ENCODE measurements at regions not wholly inside any gene's neighbourhood (a gene's known extent, or its start where the extent isn't known, plus 50 kb on each side); places are given as distances from the start of the nearest gene placed in this dataset.

DNA sequence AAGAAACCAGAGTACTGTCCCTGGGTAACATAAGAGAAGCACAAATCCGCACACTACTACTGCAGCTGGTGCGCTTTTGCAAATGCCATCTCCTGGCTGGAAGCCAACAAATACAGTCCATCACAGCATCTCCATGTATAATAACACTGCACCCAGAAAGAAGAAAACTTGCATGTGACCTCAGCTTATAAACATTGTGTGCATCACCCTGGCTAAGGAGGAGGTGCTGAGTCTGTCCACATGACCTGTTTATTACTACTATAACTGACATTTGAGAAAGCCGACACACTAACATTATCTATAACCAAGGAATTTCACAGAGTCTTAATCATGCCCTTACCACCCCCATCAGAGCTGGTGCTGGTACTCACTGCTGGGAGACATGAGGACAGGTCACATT, 516.8 kb downstream of the CFAP47 start:
- DNase-seq: no peak
- WGBS, 3 donors: 77 to 91% (median 84%) methylated on average over 3 of the region's 3 CpGs
- no peaks in the 10 kb centered on the region for H3K9me3 ChIP-seq (ENCODE audit: control insufficient read depth in 2 of 2, insufficient read depth in 1 of 2, low read depth in 1 of 2, low read length in 1 of 2)
- FAIRE-seq: no peak
- H3K36me3 ChIP-seq (ENCODE audit: control insufficient read depth in 3 of 3, insufficient read depth in 2 of 3, low read depth in 1 of 3, low read length in 3 of 3): no peaks in the 10 kb centered on the region
- H3K4me1 ChIP-seq (ENCODE audit: control insufficient read depth in 3 of 3, insufficient read depth in 2 of 3, low read depth in 1 of 3, low read length in 2 of 3): no peaks in the 10 kb centered on the region
- H3K27me3 ChIP-seq (ENCODE audit: control insufficient read depth in 3 of 3, insufficient read depth in 3 of 3, low read length in 3 of 3): no peaks in the 10 kb centered on the region
- H3K4me3 ChIP-seq (ENCODE audit: low read depth in 1 of 3, low read length in 3 of 3): no peak overlapping the region
- no peak overlapping the region for H3K27ac ChIP-seq (ENCODE audit: low read depth in 1 of 3, low read length in 2 of 3)

DNA sequence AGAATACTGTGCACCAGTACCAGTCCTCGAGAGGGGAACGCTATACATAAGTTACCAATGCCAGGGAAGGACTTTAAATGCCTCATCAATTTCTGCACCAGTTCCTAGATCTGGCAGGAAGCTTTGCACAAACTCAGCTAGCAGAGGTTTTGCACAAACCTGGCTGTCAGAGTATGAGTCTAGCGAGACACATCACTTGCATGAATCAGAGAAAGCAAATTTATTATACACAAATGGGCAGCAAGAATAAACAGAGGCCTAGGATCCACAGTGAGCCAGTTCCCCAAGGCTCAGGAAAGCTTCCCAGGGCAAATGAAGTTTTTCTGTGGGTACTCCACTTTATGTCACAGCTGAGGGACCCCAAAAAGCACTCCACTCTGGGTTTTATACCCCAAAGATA, 523.5 kb downstream of the CFAP47 start:
- Histone ChIP-seq H3K9me3 (ENCODE audit: control insufficient read depth in 2 of 2, insufficient read depth in 1 of 2, low read depth in 1 of 2, low read length in 1 of 2) (no peaks in the 10 kb centered on the region), H3K27ac (ENCODE audit: low read depth in 1 of 3, low read length in 2 of 3) (no peak overlapping the region), H3K4me3 (ENCODE audit: low read depth in 1 of 3, low read length in 3 of 3) (no peak overlapping the region), H3K4me1 (ENCODE audit: control insufficient read depth in 3 of 3, insufficient read depth in 2 of 3, low read depth in 1 of 3, low read length in 2 of 3) (no peaks in the 10 kb centered on the region), H3K36me3 (ENCODE audit: control insufficient read depth in 3 of 3, insufficient read depth in 2 of 3, low read depth in 1 of 3, low read length in 3 of 3) (no peaks in the 10 kb centered on the region), H3K27me3 (ENCODE audit: control insufficient read depth in 3 of 3, insufficient read depth in 3 of 3, low read length in 3 of 3) (no peaks in the 10 kb centered on the region)
- WGBS, 3 donors: 65 to 79% (median 65%) methylated on average over 3 of the region's 3 CpGs
- DNase-seq (no peak), FAIRE-seq (no peak)

DNA sequence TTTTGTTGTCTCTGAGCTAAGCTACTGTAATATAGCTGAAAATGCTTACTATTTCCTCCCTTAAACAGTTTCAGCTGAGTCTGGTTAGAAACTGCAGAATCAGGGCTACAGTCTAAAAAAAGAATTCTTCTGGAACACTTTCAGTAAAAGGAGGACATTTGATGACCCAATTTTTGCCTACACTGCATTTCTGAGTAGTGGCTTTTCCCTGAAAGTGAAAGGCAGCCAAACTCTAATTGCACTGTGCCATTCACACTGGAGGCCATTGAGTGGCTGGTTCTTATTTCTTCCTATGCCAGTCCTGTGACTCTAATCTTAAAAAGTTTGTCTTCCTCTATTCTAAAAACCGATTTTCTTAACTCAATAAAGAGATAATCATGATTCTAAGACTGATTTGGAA, 526.0 kb downstream of the CFAP47 start:
- no peak overlapping the region for H3K4me3 ChIP-seq (ENCODE audit: low read depth in 1 of 3, low read length in 3 of 3)
- FAIRE-seq (no peak), DNase-seq (no peak)
- H3K4me1 ChIP-seq (ENCODE audit: control insufficient read depth in 3 of 3, insufficient read depth in 2 of 3, low read depth in 1 of 3, low read length in 2 of 3): no peaks in the 10 kb centered on the region
- no peaks in the 10 kb centered on the region for H3K27me3 ChIP-seq (ENCODE audit: control insufficient read depth in 3 of 3, insufficient read depth in 3 of 3, low read length in 3 of 3)
- 21 to 51% (median 24%) methylated on average over 1 of the region's 1 CpG for WGBS, 3 donors
- H3K27ac ChIP-seq (ENCODE audit: low read depth in 1 of 3, low read length in 2 of 3): no peak overlapping the region
- H3K36me3 ChIP-seq (ENCODE audit: control insufficient read depth in 3 of 3, insufficient read depth in 2 of 3, low read depth in 1 of 3, low read length in 3 of 3): no peaks in the 10 kb centered on the region
- no peaks in the 10 kb centered on the region for H3K9me3 ChIP-seq (ENCODE audit: control insufficient read depth in 2 of 2, insufficient read depth in 1 of 2, low read depth in 1 of 2, low read length in 1 of 2)

DNA sequence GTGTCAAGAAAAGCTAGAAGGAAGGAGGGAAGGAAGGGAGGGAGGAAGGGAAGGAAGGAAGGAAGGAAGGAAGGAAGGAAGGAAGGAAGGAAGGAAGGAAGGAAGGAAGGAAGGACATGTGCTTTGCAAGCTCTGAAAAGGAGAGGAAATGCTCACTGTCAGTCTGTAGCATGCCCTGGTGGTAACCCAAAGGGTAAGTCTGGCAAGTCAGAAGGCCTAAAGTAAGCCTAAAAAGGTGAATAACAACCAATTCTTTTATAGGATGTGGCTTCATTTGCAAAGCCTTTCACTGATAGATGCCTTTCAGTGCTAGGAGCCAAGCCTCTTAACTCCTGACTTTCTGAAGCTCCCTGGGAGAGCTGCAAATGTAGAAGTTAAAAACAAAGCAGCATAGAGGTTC, 542.6 kb downstream of the CFAP47 start:
- no peak overlapping the region for H3K27ac ChIP-seq (ENCODE audit: low read depth in 1 of 3, low read length in 2 of 3)
- no peaks in the 10 kb centered on the region for H3K4me1 ChIP-seq (ENCODE audit: control insufficient read depth in 3 of 3, insufficient read depth in 2 of 3, low read depth in 1 of 3, low read length in 2 of 3)
- H3K27me3 ChIP-seq (ENCODE audit: control insufficient read depth in 3 of 3, insufficient read depth in 3 of 3, low read length in 3 of 3): no peaks in the 10 kb centered on the region
- DNase-seq (no peak), FAIRE-seq (no peak)
- H3K36me3 ChIP-seq (ENCODE audit: control insufficient read depth in 3 of 3, insufficient read depth in 2 of 3, low read depth in 1 of 3, low read length in 3 of 3): no peaks in the 10 kb centered on the region
- no peak overlapping the region for H3K4me3 ChIP-seq (ENCODE audit: low read depth in 1 of 3, low read length in 3 of 3)
- no peaks in the 10 kb centered on the region for H3K9me3 ChIP-seq (ENCODE audit: control insufficient read depth in 2 of 2, insufficient read depth in 1 of 2, low read depth in 1 of 2, low read length in 1 of 2)

DNA sequence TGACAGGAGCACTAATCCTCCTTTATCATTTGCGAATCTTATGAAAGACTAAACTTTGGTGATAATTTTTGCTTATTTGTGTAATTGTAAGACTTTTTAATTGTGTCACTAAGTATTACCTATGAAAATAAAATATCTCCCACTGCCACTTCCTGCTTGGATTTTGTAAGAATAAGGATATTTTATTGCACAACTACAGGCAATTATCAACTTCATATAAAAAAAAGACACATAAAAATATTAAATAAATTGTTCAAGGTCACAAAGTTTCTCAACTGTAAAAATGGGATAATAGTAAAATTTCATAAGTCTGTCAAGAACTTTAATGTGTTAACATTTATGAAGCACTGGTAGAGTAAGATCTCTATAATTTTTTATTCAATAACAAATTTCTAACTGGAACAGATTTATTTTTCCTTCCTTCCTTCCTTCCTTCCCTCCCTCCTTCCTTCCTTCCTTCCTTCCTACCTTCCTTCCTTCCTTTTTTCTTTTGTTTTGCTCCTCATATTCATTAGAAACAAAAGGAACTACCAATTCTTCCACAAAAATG, 527.6 kb upstream of the FAM47C start:
- Histone ChIP-seq H3K4me3 (ENCODE audit: low read depth in 1 of 3, low read length in 3 of 3) (no peak overlapping the region), H3K4me1 (ENCODE audit: control insufficient read depth in 3 of 3, insufficient read depth in 2 of 3, low read depth in 1 of 3, low read length in 2 of 3) (no peaks in the 10 kb centered on the region), H3K36me3 (ENCODE audit: control insufficient read depth in 3 of 3, insufficient read depth in 2 of 3, low read depth in 1 of 3, low read length in 3 of 3) (no peaks in the 10 kb centered on the region), H3K27me3 (ENCODE audit: control insufficient read depth in 3 of 3, insufficient read depth in 3 of 3, low read length in 3 of 3) (no peaks in the 10 kb centered on the region), H3K27ac (ENCODE audit: low read depth in 1 of 3, low read length in 2 of 3) (no peak overlapping the region), H3K9me3 (ENCODE audit: control insufficient read depth in 2 of 2, insufficient read depth in 1 of 2, low read depth in 1 of 2, low read length in 1 of 2) (no peaks in the 10 kb centered on the region)
- 69 to 93% (median 92%) methylated on average over 1 of the region's 1 CpG for WGBS, 3 donors
- FAIRE-seq: no peak
- no peak for DNase-seq

DNA sequence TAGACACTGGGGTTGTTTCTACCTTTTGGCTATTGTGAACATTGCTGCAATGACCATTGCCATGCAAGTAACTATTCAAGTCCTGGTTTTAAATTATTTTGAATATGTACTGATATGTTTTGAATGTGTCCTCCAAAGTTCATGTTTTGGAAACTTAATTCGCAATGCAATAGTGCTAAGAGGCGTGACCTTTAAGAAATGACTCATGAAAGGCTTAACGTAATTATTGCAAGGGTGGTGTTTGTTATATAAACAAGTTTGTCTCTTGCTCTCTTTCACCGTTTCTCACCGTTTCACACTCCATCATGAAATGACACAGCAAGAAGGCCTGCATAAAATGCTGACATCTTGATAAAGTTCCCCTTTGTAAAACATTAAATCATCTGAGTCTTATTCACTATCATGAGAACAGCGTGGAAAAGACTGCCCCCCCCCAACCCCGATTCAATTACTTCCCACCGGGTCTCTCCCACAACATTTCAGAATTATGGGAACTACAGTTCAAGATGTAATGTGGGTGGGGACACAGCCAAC, 506.9 kb upstream of the FAM47C start:
- Histone ChIP-seq H3K27ac (ENCODE audit: low read depth in 1 of 3, low read length in 2 of 3) (no peak overlapping the region), H3K36me3 (ENCODE audit: control insufficient read depth in 3 of 3, insufficient read depth in 2 of 3, low read depth in 1 of 3, low read length in 3 of 3) (no peaks in the 10 kb centered on the region), H3K4me3 (ENCODE audit: low read depth in 1 of 3, low read length in 3 of 3) (no peak overlapping the region), H3K4me1 (ENCODE audit: control insufficient read depth in 3 of 3, insufficient read depth in 2 of 3, low read depth in 1 of 3, low read length in 2 of 3) (no peaks in the 10 kb centered on the region), H3K9me3 (ENCODE audit: control insufficient read depth in 2 of 2, insufficient read depth in 1 of 2, low read depth in 1 of 2, low read length in 1 of 2) (peaks cover 1 to 7% of the 10 kb centered on the region in 2 donors), H3K27me3 (ENCODE audit: control insufficient read depth in 3 of 3, insufficient read depth in 3 of 3, low read length in 3 of 3) (no peaks in the 10 kb centered on the region)
- no peak for FAIRE-seq
- WGBS, 3 donors: 78 to 85% (median 81%) methylated on average over 8 of the region's 8 CpGs
- DNase-seq: no peak

DNA sequence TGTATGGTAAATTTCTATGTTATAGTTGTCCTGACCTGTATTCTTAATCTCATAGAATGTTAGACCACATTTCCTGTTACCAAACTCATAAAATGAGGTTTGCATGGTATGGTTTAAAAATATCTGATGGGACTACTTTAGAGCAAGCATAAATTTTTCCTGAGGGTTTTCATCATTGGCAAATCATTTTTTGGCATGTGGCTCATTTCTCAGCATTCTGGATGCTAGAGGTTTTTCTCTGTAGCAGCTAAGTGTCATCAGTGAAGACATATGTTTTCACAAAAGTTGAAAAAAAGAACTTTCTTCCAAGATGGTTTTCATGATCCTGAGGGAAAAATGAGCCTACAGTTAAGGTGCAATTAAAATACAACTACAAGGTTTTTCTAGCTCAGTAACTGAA, 503.5 kb upstream of the FAM47C start:
- FAIRE-seq (no peak), DNase-seq (no peak)
- Histone ChIP-seq H3K27me3 (ENCODE audit: control insufficient read depth in 3 of 3, insufficient read depth in 3 of 3, low read length in 3 of 3) (no peaks in the 10 kb centered on the region), H3K4me3 (ENCODE audit: low read depth in 1 of 3, low read length in 3 of 3) (no peak overlapping the region), H3K4me1 (ENCODE audit: control insufficient read depth in 3 of 3, insufficient read depth in 2 of 3, low read depth in 1 of 3, low read length in 2 of 3) (no peaks in the 10 kb centered on the region), H3K27ac (ENCODE audit: low read depth in 1 of 3, low read length in 2 of 3) (no peak overlapping the region), H3K36me3 (ENCODE audit: control insufficient read depth in 3 of 3, insufficient read depth in 2 of 3, low read depth in 1 of 3, low read length in 3 of 3) (no peaks in the 10 kb centered on the region), H3K9me3 (ENCODE audit: control insufficient read depth in 2 of 2, insufficient read depth in 1 of 2, low read depth in 1 of 2, low read length in 1 of 2) (peaks cover 1 to 15% of the 10 kb centered on the region in 2 donors)

DNA sequence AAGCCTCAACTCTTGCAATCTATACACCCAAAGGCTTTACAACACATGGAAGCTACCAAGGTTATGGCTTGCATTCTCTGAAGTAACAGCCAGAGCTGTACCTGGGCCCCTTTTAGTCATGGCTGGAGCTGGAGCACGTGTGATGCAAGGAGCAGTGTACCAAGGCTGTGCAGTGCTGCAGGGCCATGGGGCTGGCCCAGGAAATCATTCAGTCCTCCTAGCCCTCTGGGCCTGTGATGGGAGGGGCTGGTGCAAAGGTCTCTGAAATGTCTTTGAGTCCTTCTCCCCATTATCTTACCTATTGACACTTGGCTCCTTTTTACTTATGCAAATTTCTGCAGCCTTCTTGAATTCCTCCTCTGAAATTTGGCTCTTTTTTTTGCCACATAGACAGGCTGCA, 500.1 kb upstream of the FAM47C start:
- FAIRE-seq: no peak
- no peak overlapping the region for H3K27ac ChIP-seq (ENCODE audit: low read depth in 1 of 3, low read length in 2 of 3)
- no peak overlapping the region for H3K4me3 ChIP-seq (ENCODE audit: low read depth in 1 of 3, low read length in 3 of 3)
- H3K27me3 ChIP-seq (ENCODE audit: control insufficient read depth in 3 of 3, insufficient read depth in 3 of 3, low read length in 3 of 3): no peaks in the 10 kb centered on the region
- peaks cover 0 to 7% of the 10 kb centered on the region in 2 donors for H3K9me3 ChIP-seq (ENCODE audit: control insufficient read depth in 2 of 2, insufficient read depth in 1 of 2, low read depth in 1 of 2, low read length in 1 of 2)
- no peaks in the 10 kb centered on the region for H3K4me1 ChIP-seq (ENCODE audit: control insufficient read depth in 3 of 3, insufficient read depth in 2 of 3, low read depth in 1 of 3, low read length in 2 of 3)
- DNase-seq: no peak
- no peaks in the 10 kb centered on the region for H3K36me3 ChIP-seq (ENCODE audit: control insufficient read depth in 3 of 3, insufficient read depth in 2 of 3, low read depth in 1 of 3, low read length in 3 of 3)
- 45 to 57% (median 55%) methylated on average over 1 of the region's 1 CpG for WGBS, 3 donors

DNA sequence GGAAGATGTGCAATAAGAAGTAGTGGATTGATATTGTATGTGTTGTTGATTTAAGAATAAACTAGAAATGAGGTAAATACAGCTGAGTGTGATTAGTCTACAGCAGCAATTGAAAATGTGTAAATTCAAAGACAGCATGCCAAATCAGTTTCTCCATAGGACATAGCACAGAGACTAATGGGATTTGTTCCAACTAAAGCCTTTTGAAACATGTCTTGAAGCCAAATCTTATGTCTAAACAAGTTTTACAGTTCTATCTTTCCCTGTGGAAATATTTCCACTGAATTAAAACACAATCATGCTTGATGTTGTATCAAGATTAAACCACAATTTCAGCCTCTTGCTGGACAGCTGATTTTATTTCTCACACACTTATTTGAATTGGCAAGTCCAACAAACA, 497.4 kb upstream of the FAM47C start:
- H3K36me3 ChIP-seq (ENCODE audit: control insufficient read depth in 3 of 3, insufficient read depth in 2 of 3, low read depth in 1 of 3, low read length in 3 of 3): no peaks in the 10 kb centered on the region
- FAIRE-seq: no peak
- no peak for DNase-seq
- no peaks in the 10 kb centered on the region for H3K27me3 ChIP-seq (ENCODE audit: control insufficient read depth in 3 of 3, insufficient read depth in 3 of 3, low read length in 3 of 3)
- no peak overlapping the region for H3K4me3 ChIP-seq (ENCODE audit: low read depth in 1 of 3, low read length in 3 of 3)
- H3K27ac ChIP-seq (ENCODE audit: low read depth in 1 of 3, low read length in 2 of 3): no peak overlapping the region
- H3K9me3 ChIP-seq (ENCODE audit: control insufficient read depth in 2 of 2, insufficient read depth in 1 of 2, low read depth in 1 of 2, low read length in 1 of 2): peaks cover 0 to 12% of the 10 kb centered on the region in 2 donors
- H3K4me1 ChIP-seq (ENCODE audit: control insufficient read depth in 3 of 3, insufficient read depth in 2 of 3, low read depth in 1 of 3, low read length in 2 of 3): no peaks in the 10 kb centered on the region
